ENCODE measurements at regions not wholly inside any gene's neighbourhood (a gene's known extent, or its start where the extent isn't known, plus 50 kb on each side); places are given as distances from the start of the nearest gene placed in this dataset.
A peak's percentile ranks its signal among the peaks of the same experiment; 100 is the strongest.

- no peak for ATAC-seq
- no peak for TF ChIP-seq ZC3H10 (CRISPR knock-in tag; IDR thresholded peaks at IDR 0.05)
- TF ChIP-seq ZFP3 (CRISPR knock-in tag; IDR thresholded peaks at IDR 0.05) = no peak
- peak; percentile 20; the same call in 1 of the 2 replicates for TF ChIP-seq TCF4 (CRISPR knock-in tag; IDR thresholded peaks at IDR 0.05; ENCODE audit: borderline replicate concordance)
- no peak for TF ChIP-seq ESRRG (CRISPR knock-in tag; IDR thresholded peaks at IDR 0.05)
Observed at GRCh38 chr6:164731539-164731938, 577.9 kb downstream of the C6orf118 start.

- no peak for ATAC-seq
- TF ChIP-seq ESRRG (CRISPR knock-in tag; IDR thresholded peaks at IDR 0.05) (no peak), ZNF70 (CRISPR knock-in tag; IDR thresholded peaks at IDR 0.05) (no peak), TOX (CRISPR knock-in tag; IDR thresholded peaks at IDR 0.05; ENCODE audit: borderline replicate concordance) (no peak), CSDC2 (CRISPR knock-in tag; IDR thresholded peaks at IDR 0.05) (no peak), PPARA (CRISPR knock-in tag; IDR thresholded peaks at IDR 0.05; ENCODE audit: borderline replicate concordance) (no peak), ZC3H10 (CRISPR knock-in tag; IDR thresholded peaks at IDR 0.05) (no peak), RARB (CRISPR knock-in tag; IDR thresholded peaks at IDR 0.05) (no peak), ARNTL (CRISPR knock-in tag; IDR thresholded peaks at IDR 0.05; ENCODE audit: borderline replicate concordance, low read depth) (no peak), TCF4 (CRISPR knock-in tag; IDR thresholded peaks at IDR 0.05; ENCODE audit: borderline replicate concordance) (no peak), ZNF8 (CRISPR knock-in tag; IDR thresholded peaks at IDR 0.05) (no peak), ZFP30 (CRISPR knock-in tag; IDR thresholded peaks at IDR 0.05) (no peak), TSHZ2 (CRISPR knock-in tag; IDR thresholded peaks at IDR 0.05) (no peak), CSRNP3 (CRISPR knock-in tag; IDR thresholded peaks at IDR 0.05) (no peak), GLIS3 (CRISPR knock-in tag; IDR thresholded peaks at IDR 0.05) (no peak), OSR1 (CRISPR knock-in tag; IDR thresholded peaks at IDR 0.05) (no peak), ZFP3 (CRISPR knock-in tag; IDR thresholded peaks at IDR 0.05) (no peak), POU6F1 (CRISPR knock-in tag; IDR thresholded peaks at IDR 0.05; ENCODE audit: borderline replicate concordance, low read depth) (no peak), ISL1 (CRISPR knock-in tag; IDR thresholded peaks at IDR 0.05) (no peak), ZNF565 (CRISPR knock-in tag; conservative IDR thresholded peaks at IDR 0.05; ENCODE audit: low read depth) (no peak), BACH2 (CRISPR knock-in tag; IDR thresholded peaks at IDR 0.05; ENCODE audit: borderline replicate concordance) (no peak)
Observed at GRCh38 chr6:164721460-164721859, 587.9 kb downstream of the C6orf118 start.

- no peak for ATAC-seq
- TF ChIP-seq ZC3H10 (CRISPR knock-in tag; IDR thresholded peaks at IDR 0.05) = no peak
- TF ChIP-seq PATZ1 (CRISPR knock-in tag; IDR thresholded peaks at IDR 0.05; ENCODE audit: borderline replicate concordance) = no peak
- no peak for TF ChIP-seq TOX (CRISPR knock-in tag; IDR thresholded peaks at IDR 0.05; ENCODE audit: borderline replicate concordance)
- no peak for TF ChIP-seq ZNF70 (CRISPR knock-in tag; IDR thresholded peaks at IDR 0.05)
- no peak for TF ChIP-seq CSRNP3 (CRISPR knock-in tag; IDR thresholded peaks at IDR 0.05)
Observed at GRCh38 chr6:164700497-164700896, 608.9 kb downstream of the C6orf118 start.

Data from SK-N-SH treated with all-trans-retinoic acid at 6 μM for 48 hours (cell line).